ENCODE measurements at regions not wholly inside any gene's neighbourhood (a gene's known extent, or its start where the extent isn't known, plus 50 kb on each side); places are given as distances from the start of the nearest gene placed in this dataset.

- no peak for TF ChIP-seq ELF4 (CRISPR knock-in tag; IDR thresholded peaks at IDR 0.05; ENCODE audit: low read depth)
- TF ChIP-seq CTCF (IDR thresholded peaks at IDR 0.05): no peak
- no peak for TF ChIP-seq FOXJ3 (CRISPR knock-in tag; IDR thresholded peaks at IDR 0.05; ENCODE audit: borderline replicate concordance)
These were observed 155.6 kb upstream of the SOD1 start for GRCh38 chr21:31503939-31504338.

Measured in WTC11 (cell line).